GM12878 (cell line): ENCODE measurements at regions not wholly inside any gene's neighbourhood (a gene's known extent, or its start where the extent isn't known, plus 50 kb on each side); places are given as distances from the start of the nearest gene placed in this dataset.

Source experiments
- ATAC-seq: fragments of 200-7000 bp; cut with Tn5 transposase; 3 replicates; pipeline ENCODE4 v1.9.1; 2020; ENCODE audit warnings: mild to moderate bottlenecking, moderate library complexity
- BruUV-seq: library from RNA; stranded (reverse); fragments of 400-500 nt; replicated peaks from 2 replicates; lab custom pipeline; 2021; lab: Mats Ljungman, UMichigan
- CTCF ChIA-PET: fragments of 300-600 bp; sonication (Branson Sonifier 250); formaldehyde crosslinking; extraction: SDS; loops from one replicate; lab custom pipeline; 2021; ENCODE audit warnings: inconsistent platforms; lab: Yijun Ruan, JAX
- POLR2A ChIA-PET: fragments of 350-600 bp; formaldehyde crosslinking; extraction: SDS; loops from one replicate; lab custom pipeline; 2021; ENCODE audit warnings: inconsistent platforms; lab: Charles Lee
- RAD21 ChIA-PET: fragments of 300-600 bp; sonication (Branson Sonifier 250); formaldehyde crosslinking; loops from one replicate; lab custom pipeline; 2023; ENCODE audit warnings: antibody characterized with exemption; ENCODE audit not compliant: unreplicated experiment; lab: Charles Lee
- SMC1A ChIA-PET: fragments of 300-600 bp; sonication (Branson Sonifier 250); formaldehyde crosslinking; loops from one replicate; lab custom pipeline; 2023; ENCODE audit not compliant: unreplicated experiment, uncharacterized antibody; lab: Charles Lee
- DNase-seq: peaks from one replicate; pipeline ENCODE4 v3.0.0-alpha.2; 2011; ENCODE audit warnings: low read depth, low spot score
- FAIRE-seq: peaks from 3 replicates; lab custom pipeline; 2011; peaks lifted over from hg19 to GRCh38; lab: Jason Lieb, UNC
- H2AFZ ChIP-seq: 2 replicates; pipeline ENCODE4 v1.6.0; 2011; ENCODE audit warnings: low read depth, low read length, control low read depth; ENCODE audit not compliant: control insufficient read depth
- H3K27ac ChIP-seq: 2 replicates; pipeline ENCODE4 v1.5.1; 2011; ENCODE audit warnings: control low read depth; ENCODE audit not compliant: control insufficient read depth, insufficient read depth
- H3K27me3 ChIP-seq, 2 experiments: replicated peaks in 1 of 2; 2 replicates each; pipeline versions ENCODE4 v1.6.0 to v1.6.1; 2011; ENCODE audit warnings: low read length in 1 of 2; ENCODE audit not compliant: control insufficient read depth in 2 of 2, insufficient read depth in 2 of 2
- H3K36me3 ChIP-seq, 2 experiments: 2 replicates each; pipeline ENCODE4 v1.5.1; 2011; ENCODE audit warnings: low read length in 1 of 2; ENCODE audit not compliant: control insufficient read depth in 2 of 2, insufficient read depth in 2 of 2
- H3K4me1 ChIP-seq: 2 replicates; pipeline ENCODE4 v1.6.1; 2011; ENCODE audit warnings: mild to moderate bottlenecking, low read length, moderate library complexity, mixed read lengths; ENCODE audit not compliant: control insufficient read depth, insufficient read depth
- H3K4me2 ChIP-seq: 2 replicates; pipeline ENCODE4 v1.6.0; 2011; ENCODE audit warnings: control low read depth; ENCODE audit not compliant: control insufficient read depth, insufficient read depth
- H3K4me3 ChIP-seq: fragments of 200-600 bp; sonication (generic); 2 replicates; pipeline ENCODE4 v1.5.1; 2016
- H3K79me2 ChIP-seq: 2 replicates; pipeline ENCODE4 v1.6.0; 2011; ENCODE audit warnings: low read length; ENCODE audit not compliant: control insufficient read depth, insufficient read depth
- H3K9ac ChIP-seq: 2 replicates; pipeline ENCODE4 v1.8.0; 2011; ENCODE audit warnings: low read length, control low read depth, mixed read lengths; ENCODE audit not compliant: control insufficient read depth, insufficient read depth
- H3K9me3 ChIP-seq: replicated peaks from 3 replicates; pipeline ENCODE4 v1.5.1; 2011; ENCODE audit warnings: mild to moderate bottlenecking, low read length; ENCODE audit not compliant: control insufficient read depth, insufficient read depth
- H4K20me1 ChIP-seq: 2 replicates; pipeline ENCODE4 v1.6.0; 2011; ENCODE audit not compliant: control insufficient read depth, insufficient read depth
- ASH2L ChIP-seq: fragments of 300-600, 200-600 bp; sonication (generic); IDR thresholded peaks from 2 replicates; pipeline ENCODE4 v1.6.1; 2017; ENCODE audit warnings: low read depth, mild to moderate bottlenecking, borderline replicate concordance
- BRCA1 ChIP-seq: IDR thresholded peaks from 2 replicates; pipeline ENCODE4 v1.6.1; 2011; ENCODE audit warnings: low read depth, low read length, improper control_type of control experiment
- ESRRA ChIP-seq: IDR thresholded peaks from 2 replicates; pipeline ENCODE4 v1.6.1; 2012; ENCODE audit warnings: mild to moderate bottlenecking, low read length, improper control_type of control experiment
- JUNB ChIP-seq: IDR thresholded peaks from 2 replicates; pipeline ENCODE4 v1.6.1; 2016; ENCODE audit warnings: antibody characterized with exemption, mild to moderate bottlenecking
- MEF2A ChIP-seq: IDR thresholded peaks from 2 replicates; pipeline ENCODE4 v1.6.1; 2011; ENCODE audit warnings: low read depth, mild to moderate bottlenecking, low read length, moderate library complexity; ENCODE audit not compliant: insufficient read depth
- NFYA ChIP-seq: IDR thresholded peaks from 2 replicates; pipeline ENCODE4 v1.6.1; 2011; ENCODE audit warnings: low read depth, mild to moderate bottlenecking, low read length, improper control_type of control experiment, borderline replicate concordance
- NRF1 ChIP-seq: conservative IDR thresholded peaks from 2 replicates; pipeline ENCODE4 v1.6.1; 2011; ENCODE audit warnings: mild to moderate bottlenecking, low read depth, low read length, improper control_type of control experiment
- PAX8 ChIP-seq: fragments of 450-650 bp; IDR thresholded peaks from 2 replicates; pipeline ENCODE4 v1.6.1; 2017; ENCODE audit warnings: mild to moderate bottlenecking, moderate library complexity
- POLR2AphosphoS2 ChIP-seq: IDR thresholded peaks from 2 replicates; pipeline ENCODE4 v1.6.1; 2011; ENCODE audit warnings: low read depth, mild to moderate bottlenecking, low read length, improper control_type of control experiment, moderate library complexity
- RAD21 ChIP-seq: IDR thresholded peaks from 2 replicates; pipeline ENCODE4 v1.6.1; 2011; ENCODE audit warnings: mild to moderate bottlenecking, low read depth, low read length, moderate library complexity; ENCODE audit not compliant: insufficient read depth
- RB1 ChIP-seq: fragments of 450-650 bp; formaldehyde crosslinking; IDR thresholded peaks from 2 replicates; pipeline ENCODE4 v1.6.1; 2017; ENCODE audit warnings: mild to moderate bottlenecking, borderline replicate concordance
- SIX5 ChIP-seq: IDR thresholded peaks from 2 replicates; pipeline ENCODE4 v1.6.1; 2011; ENCODE audit warnings: mild to moderate bottlenecking, low read depth, low read length, moderate library complexity; ENCODE audit not compliant: severe bottlenecking
- SRF ChIP-seq, 2 experiments: IDR thresholded peaks; 2 replicates each; pipeline ENCODE4 v1.6.1; 2011; ENCODE audit warnings: low read depth in 2 of 2, low read length in 2 of 2, mild to moderate bottlenecking in 1 of 2, moderate library complexity in 1 of 2
- WRNIP1 ChIP-seq: IDR thresholded peaks from 2 replicates; pipeline ENCODE4 v1.6.1; 2011; ENCODE audit warnings: low read depth, low read length, improper control_type of control experiment, borderline replicate concordance
- YBX1 ChIP-seq: fragments of 450-650 bp; IDR thresholded peaks from 2 replicates; pipeline ENCODE4 v1.6.1; 2016; ENCODE audit warnings: antibody characterized with exemption
- ZNF207 ChIP-seq: fragments of 450-650 bp; IDR thresholded peaks from 2 replicates; pipeline ENCODE4 v1.6.1; 2014; ENCODE audit warnings: antibody characterized with exemption, mild to moderate bottlenecking, borderline replicate concordance
- in situ Hi-C: fragments of 300-500 bp; cut with MboI; formaldehyde crosslinking; loops from 9 replicates; pipeline ENCODE4 v1.14.3; 2018; ENCODE audit warnings: mixed read lengths
- intact Hi-C: fragments of 100-400 bp; cut with micrococcal nuclease; formaldehyde crosslinking; loops from one replicate; pipeline ENCODE4 v1.14.2; 2022; ENCODE audit not compliant: unreplicated experiment
- TF ChIP-seq, protein P1 (sequence below): fragments of 450-650 bp; IDR thresholded peaks from 2 replicates; pipeline ENCODE4 v1.6.1; 2014; ENCODE audit warnings: mild to moderate bottlenecking
- TF ChIP-seq, protein P2 (sequence below): fragments of 450-650 bp; IDR thresholded peaks from 2 replicates; pipeline ENCODE4 v1.6.1; 2017; ENCODE audit warnings: mild to moderate bottlenecking, moderate library complexity

DNA sequence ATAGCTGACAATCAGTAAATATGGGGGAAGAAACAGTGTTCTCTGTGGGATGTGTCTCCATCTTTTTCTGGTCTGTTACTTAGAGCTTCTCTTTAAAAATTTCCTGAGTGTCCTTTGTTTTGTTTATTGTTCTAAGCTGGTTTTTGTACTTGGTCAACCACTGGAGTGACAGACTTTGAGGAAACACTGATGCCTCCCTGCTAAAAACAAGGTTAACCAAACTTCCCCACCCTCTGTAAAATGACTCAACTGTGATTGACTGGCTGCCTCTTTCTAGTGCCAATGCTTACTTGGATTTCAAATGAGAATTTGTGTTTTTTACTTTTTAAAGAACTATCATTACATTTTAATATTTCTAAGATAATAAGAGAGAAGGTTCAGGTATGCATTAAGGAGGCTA lies 65.1 kb upstream of the SPINK5 start:
- CTCF ChIA-PET, result interaction anchor here (0.5 kb wide), 1 partner anchor 28 kb away, joined by 3 read pairs; no protein-coding TSS in a partner anchor
- no peak overlapping the region for H3K27ac ChIP-seq

More for the DNA sequence above, 65.1 kb upstream of the SPINK5 start:
- ChIA-PET RAD21 (no interaction called here), SMC1A (no interaction called here), POLR2A (no interaction called here)
- intact Hi-C loops, result no loop called here
- Histone ChIP-seq H3K27me3 (no peaks in the 10 kb centered on the region), H4K20me1 (no peaks in the 10 kb centered on the region), H2AFZ (no peak overlapping the region), H3K9ac (no peak overlapping the region), H3K36me3 (no peaks in the 10 kb centered on the region), H3K9me3 (no peaks in the 10 kb centered on the region; the same call in 2 of the 3 replicates), H3K79me2 (no peaks in the 10 kb centered on the region), H3K4me1 (no peaks in the 10 kb centered on the region), H3K4me3 (no peak overlapping the region), H3K4me2 (no peak overlapping the region)
- TF ChIP-seq SRF (IDR thresholded peaks at IDR 0.05; ENCODE audit: low read depth in 2 of 2, low read length in 2 of 2) (no peak), NRF1 (no peak), POLR2AphosphoS2 (no peak), MEF2A (no peak), SIX5 (no peak), JUNB (no peak), NFYA (no peak), ASH2L (no peak), WRNIP1 (no peak), RB1 (no peak), PAX8 (no peak), RAD21 (no peak), ZNF207 (no peak), ESRRA (no peak), YBX1 (no peak), BRCA1 (no peak)
- TF ChIP-seq, protein P1, sequence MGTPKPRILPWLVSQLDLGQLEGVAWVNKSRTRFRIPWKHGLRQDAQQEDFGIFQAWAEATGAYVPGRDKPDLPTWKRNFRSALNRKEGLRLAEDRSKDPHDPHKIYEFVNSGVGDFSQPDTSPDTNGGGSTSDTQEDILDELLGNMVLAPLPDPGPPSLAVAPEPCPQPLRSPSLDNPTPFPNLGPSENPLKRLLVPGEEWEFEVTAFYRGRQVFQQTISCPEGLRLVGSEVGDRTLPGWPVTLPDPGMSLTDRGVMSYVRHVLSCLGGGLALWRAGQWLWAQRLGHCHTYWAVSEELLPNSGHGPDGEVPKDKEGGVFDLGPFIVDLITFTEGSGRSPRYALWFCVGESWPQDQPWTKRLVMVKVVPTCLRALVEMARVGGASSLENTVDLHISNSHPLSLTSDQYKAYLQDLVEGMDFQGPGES, result no peak
- TF ChIP-seq, protein P2, sequence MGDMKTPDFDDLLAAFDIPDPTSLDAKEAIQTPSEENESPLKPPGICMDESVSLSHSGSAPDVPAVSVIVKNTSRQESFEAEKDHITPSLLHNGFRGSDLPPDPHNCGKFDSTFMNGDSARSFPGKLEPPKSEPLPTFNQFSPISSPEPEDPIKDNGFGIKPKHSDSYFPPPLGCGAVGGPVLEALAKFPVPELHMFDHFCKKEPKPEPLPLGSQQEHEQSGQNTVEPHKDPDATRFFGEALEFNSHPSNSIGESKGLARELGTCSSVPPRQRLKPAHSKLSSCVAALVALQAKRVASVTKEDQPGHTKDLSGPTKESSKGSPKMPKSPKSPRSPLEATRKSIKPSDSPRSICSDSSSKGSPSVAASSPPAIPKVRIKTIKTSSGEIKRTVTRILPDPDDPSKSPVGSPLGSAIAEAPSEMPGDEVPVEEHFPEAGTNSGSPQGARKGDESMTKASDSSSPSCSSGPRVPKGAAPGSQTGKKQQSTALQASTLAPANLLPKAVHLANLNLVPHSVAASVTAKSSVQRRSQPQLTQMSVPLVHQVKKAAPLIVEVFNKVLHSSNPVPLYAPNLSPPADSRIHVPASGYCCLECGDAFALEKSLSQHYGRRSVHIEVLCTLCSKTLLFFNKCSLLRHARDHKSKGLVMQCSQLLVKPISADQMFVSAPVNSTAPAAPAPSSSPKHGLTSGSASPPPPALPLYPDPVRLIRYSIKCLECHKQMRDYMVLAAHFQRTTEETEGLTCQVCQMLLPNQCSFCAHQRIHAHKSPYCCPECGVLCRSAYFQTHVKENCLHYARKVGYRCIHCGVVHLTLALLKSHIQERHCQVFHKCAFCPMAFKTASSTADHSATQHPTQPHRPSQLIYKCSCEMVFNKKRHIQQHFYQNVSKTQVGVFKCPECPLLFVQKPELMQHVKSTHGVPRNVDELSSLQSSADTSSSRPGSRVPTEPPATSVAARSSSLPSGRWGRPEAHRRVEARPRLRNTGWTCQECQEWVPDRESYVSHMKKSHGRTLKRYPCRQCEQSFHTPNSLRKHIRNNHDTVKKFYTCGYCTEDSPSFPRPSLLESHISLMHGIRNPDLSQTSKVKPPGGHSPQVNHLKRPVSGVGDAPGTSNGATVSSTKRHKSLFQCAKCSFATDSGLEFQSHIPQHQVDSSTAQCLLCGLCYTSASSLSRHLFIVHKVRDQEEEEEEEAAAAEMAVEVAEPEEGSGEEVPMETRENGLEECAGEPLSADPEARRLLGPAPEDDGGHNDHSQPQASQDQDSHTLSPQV, result no peak
- ATAC-seq (no peak), FAIRE-seq (no peak), DNase-seq (no peak)
- in situ Hi-C loops, result no loop called here
- BruUV-seq, result no TSS peak
